Common myeloid progenitor, CD34-positive (primary cell): ENCODE measurements at regions not wholly inside any gene's neighbourhood (a gene's known extent, or its start where the extent isn't known, plus 50 kb on each side); places are given as distances from the start of the nearest gene placed in this dataset.
"Not testable (repeated sequence)": the region's sequence is repeated elsewhere in the genome, so short reads cannot be mapped to it uniquely, and the experiment has no call there.

Experiments
- CTCF ChIA-PET: fragments of 350-600 bp; sonication (Branson Sonifier 250); formaldehyde crosslinking; loops from one replicate; lab custom pipeline; 2021; ENCODE audit warnings: antibody characterized with exemption; lab: Charles Lee
- POLR2A ChIA-PET: fragments of 350-600 bp; sonication (Branson Sonifier 250); formaldehyde crosslinking; loops from one replicate; lab custom pipeline; 2021; ENCODE audit warnings: antibody characterized with exemption; lab: Charles Lee
- DNase-seq, 3 donors: peaks; one replicate each; pipeline versions ENCODE4 v3.0.0 to v3.0.0-alpha.2; 2013
- H3K27ac ChIP-seq, 2 experiments: 1 replicate in 1 of 2; 2 replicates in 1 of 2; pipeline ENCODE4 v1.7.0; 2013; ENCODE audit warnings: inconsistent platforms in 2 of 2, low read length in 2 of 2, mild to moderate bottlenecking in 2 of 2, low read depth in 1 of 2, moderate library complexity in 1 of 2; ENCODE audit not compliant: severe bottlenecking in 2 of 2, insufficient read depth in 1 of 2, poor library complexity in 1 of 2
- H3K27me3 ChIP-seq, 5 experiments: replicated peaks in 2 of 5; 1 replicate in 3 of 5; 2 replicates in 2 of 5; pipeline versions ENCODE4 v1.6.1 to v1.7.0; 2013; ENCODE audit warnings: low read length in 4 of 5, mild to moderate bottlenecking in 2 of 5, moderate library complexity in 2 of 5, inconsistent platforms in 1 of 5; ENCODE audit not compliant: insufficient read depth in 5 of 5, control insufficient read depth in 4 of 5
- H3K36me3 ChIP-seq, 4 experiments: 1 replicate in 2 of 4; 2 replicates in 2 of 4; pipeline versions ENCODE4 v1.6.1 to v1.7.0; 2013; ENCODE audit warnings: low read length in 3 of 4, control low read depth in 1 of 4, mild to moderate bottlenecking in 1 of 4; ENCODE audit not compliant: control insufficient read depth in 4 of 4, insufficient read depth in 4 of 4
- H3K4me1 ChIP-seq, 4 experiments: 1 replicate in 3 of 4; 2 replicates in 1 of 4; pipeline versions ENCODE4 v1.6.1 to v1.7.1; 2013; ENCODE audit warnings: low read length in 3 of 4, mild to moderate bottlenecking in 3 of 4, control low read depth in 1 of 4, inconsistent platforms in 1 of 4, moderate library complexity in 1 of 4; ENCODE audit not compliant: control insufficient read depth in 4 of 4, insufficient read depth in 4 of 4; ENCODE audit errors: control extremely low read depth in 1 of 4
- H3K4me3 ChIP-seq, 7 experiments: 1 replicate in 4 of 7; 2 replicates in 3 of 7; pipeline versions ENCODE4 v1.5.1 to v1.7.0; 2013; ENCODE audit warnings: mild to moderate bottlenecking in 7 of 7, low read length in 6 of 7, moderate library complexity in 6 of 7, inconsistent platforms in 2 of 7, low read depth in 2 of 7, control low read depth in 1 of 7; ENCODE audit not compliant: insufficient read depth in 4 of 7, control insufficient read depth in 1 of 7; ENCODE audit errors: extremely low read depth in 1 of 7
- H3K9me3 ChIP-seq, 5 experiments: 1 replicate in 4 of 5; 2 replicates in 1 of 5; pipeline versions ENCODE4 v1.6.1 to v1.7.1; 2013; ENCODE audit warnings: low read length in 4 of 5, mild to moderate bottlenecking in 2 of 5, inconsistent platforms in 1 of 5, low read depth in 1 of 5, moderate library complexity in 1 of 5; ENCODE audit not compliant: control insufficient read depth in 4 of 5, insufficient read depth in 2 of 5; ENCODE audit errors: control extremely low read depth in 1 of 5
- WGBS: methylation state at CpG from one replicate; pipeline ENCODE4 v1.1.5; 2013; ENCODE audit not compliant: insufficient coverage; 5-methylcytosine and 5-hydroxymethylcytosine counted together

GRCh38 chr6:63464060-63464459 lies 108.2 kb upstream of the LOC128125822 start:
- Histone ChIP-seq H3K36me3 (no peaks in the 10 kb centered on the region), H3K9me3 (peaks cover 0 to 2% (median 0%) of the 10 kb centered on the region in 5 experiments), H3K27ac (no peak overlapping the region), H3K27me3 (no peaks in the 10 kb centered on the region), H3K4me3 (no peak overlapping the region), H3K4me1 (no peaks in the 10 kb centered on the region)
- POLR2A ChIA-PET = no interaction called here
- CTCF ChIA-PET = no interaction called here
- DNase-seq = no peak

GRCh38 chr6:63465750-63466149 lies 106.5 kb upstream of the LOC128125822 start:
- ChIA-PET CTCF (no interaction called here), POLR2A (no interaction called here)
- H3K27me3 ChIP-seq = no peaks in the 10 kb centered on the region
- 91% methylated on average over 2 of the region's 2 CpGs for WGBS
- peaks cover 0 to 2% (median 0%) of the 10 kb centered on the region in 5 experiments for H3K9me3 ChIP-seq
- no peak overlapping the region for H3K4me3 ChIP-seq
- no peaks in the 10 kb centered on the region for H3K36me3 ChIP-seq
- no peak for DNase-seq
- H3K27ac ChIP-seq = no peak overlapping the region
- no peaks in the 10 kb centered on the region for H3K4me1 ChIP-seq

- DNase-seq = no peak
- Histone ChIP-seq H3K36me3 (no peaks in the 10 kb centered on the region), H3K27me3 (no peaks in the 10 kb centered on the region), H3K4me1 (no peaks in the 10 kb centered on the region), H3K9me3 (peaks cover 0 to 2% (median 0%) of the 10 kb centered on the region in 5 experiments), H3K4me3 (no peak overlapping the region), H3K27ac (no peak overlapping the region)
- ChIA-PET CTCF (no interaction called here), POLR2A (no interaction called here)
- WGBS = no CpG with 5 or more reads among the region's 1 CpG
Measured at GRCh38 chr6:63466242-63466733, 106.0 kb upstream of the LOC128125822 start.

GRCh38 chr6:63467247-63467954 lies 104.9 kb upstream of the LOC128125822 start:
- DNase-seq = no peak
- 96% methylated on average over 7 of the region's 10 CpGs for WGBS
- CTCF ChIA-PET = no interaction called here
- Histone ChIP-seq H3K4me3 (no peak overlapping the region), H3K36me3 (no peaks in the 10 kb centered on the region), H3K27ac (no peak overlapping the region), H3K9me3 (peaks cover 0 to 2% (median 0%) of the 10 kb centered on the region in 5 experiments), H3K27me3 (no peaks in the 10 kb centered on the region), H3K4me1 (no peaks in the 10 kb centered on the region)
- POLR2A ChIA-PET = no interaction called here

- WGBS = 100% methylated on average over 2 of the region's 2 CpGs
- DNase-seq, POLR2A ChIA-PET, H3K9me3 ChIP-seq, H3K27me3 ChIP-seq, H3K4me1 ChIP-seq, H3K27ac ChIP-seq, H3K36me3 ChIP-seq, H3K4me3 ChIP-seq: not testable (repeated sequence)
- CTCF ChIA-PET = interaction anchor here (0.6 kb wide), 1 partner anchor 97 kb away, joined by 3 read pairs; no protein-coding TSS in a partner anchor
Measured at GRCh38 chr6:63471145-63471544, 101.1 kb upstream of the LOC128125822 start.

- no peaks in the 10 kb centered on the region for H3K4me1 ChIP-seq
- H3K36me3 ChIP-seq = no peaks in the 10 kb centered on the region
- DNase-seq = no peak
- no peaks in the 10 kb centered on the region for H3K9me3 ChIP-seq
- ChIA-PET CTCF (no interaction called here), POLR2A (no interaction called here)
- no peak overlapping the region for H3K4me3 ChIP-seq
- 100% methylated on average over 1 of the region's 2 CpGs for WGBS
- no peak overlapping the region for H3K27ac ChIP-seq
- no peaks in the 10 kb centered on the region for H3K27me3 ChIP-seq
Measured at GRCh38 chr6:63471654-63472053, 100.6 kb upstream of the LOC128125822 start.

- no peak overlapping the region for H3K27ac ChIP-seq
- ChIA-PET POLR2A (no interaction called here), CTCF (no interaction called here)
- H3K36me3 ChIP-seq = no peaks in the 10 kb centered on the region
- no peaks in the 10 kb centered on the region for H3K27me3 ChIP-seq
- no peaks in the 10 kb centered on the region for H3K9me3 ChIP-seq
- no peaks in the 10 kb centered on the region for H3K4me1 ChIP-seq
- H3K4me3 ChIP-seq = no peak overlapping the region
- DNase-seq = no peak
- 100% methylated on average over 1 of the region's 1 CpG for WGBS
Measured at GRCh38 chr6:63475707-63476106, 96.6 kb upstream of the LOC128125822 start.
